ENCODE measurements at regions not wholly inside any gene's neighbourhood (a gene's known extent, or its start where the extent isn't known, plus 50 kb on each side); places are given as distances from the start of the nearest gene placed in this dataset.

GRCh38 chr12:124096869-124097434 is 123.9 kb downstream of the ZNF664 start:
- FAIRE-seq (no peak), DNase-seq (ENCODE audit: low read depth in 1 of 2, low spot score in 2 of 2) (no peak)
- Histone ChIP-seq H3K27ac (ENCODE audit: low read depth, low read length) (no peak overlapping the region), H4K5ac (ENCODE audit: insufficient read length, low read depth, low read length) (no peak overlapping the region), H2BK15ac (ENCODE audit: low read length) (peak overlapping the region; percentile 53; the same call in 1 of the 2 replicates), H3K79me2 (ENCODE audit: control insufficient read depth in 1 of 2, insufficient read depth in 2 of 2, low read length in 2 of 2) (no peaks in the 10 kb centered on the region), H2AK5ac (ENCODE audit: low read depth, low read length) (no peak overlapping the region), H2AFZ (ENCODE audit: low read length) (no peak overlapping the region), H2BK12ac (ENCODE audit: low read depth, low read length) (peak overlapping the region; percentile 80; the same call in 1 of the 2 replicates), H4K8ac (ENCODE audit: extremely low read depth, insufficient read depth, low read length) (no peak overlapping the region), H3K79me1 (ENCODE audit: low read depth, low read length) (no peaks in the 10 kb centered on the region), H3K23ac (ENCODE audit: insufficient read length) (no peak overlapping the region), H2BK5ac (ENCODE audit: low read depth, low read length) (no peak overlapping the region), H3K27me3 (replicated peaks in 1 of 4; ENCODE audit: control insufficient read depth in 3 of 4, extremely low read depth in 1 of 4, insufficient read depth in 3 of 4, low read length in 3 of 4) (no peaks in the 10 kb centered on the region; a peak in 1 of 7 replicates), H3K4me1 (replicated peaks in 1 of 4; ENCODE audit: control insufficient read depth in 3 of 4, insufficient read depth in 4 of 4, low read length in 3 of 4) (no peaks in the 10 kb centered on the region; a peak in 2 of 7 replicates), H4K91ac (replicated peaks; ENCODE audit: insufficient read length, low read length) (peak overlapping the region; percentile 15), H3K4me3 (ENCODE audit: extremely low read depth in 1 of 4, insufficient read depth in 2 of 4, low read depth in 3 of 4, low read length in 4 of 4) (no peak overlapping the region), H2BK20ac (ENCODE audit: low read length) (no peak overlapping the region), H3K18ac (ENCODE audit: extremely low read depth, low read length) (no peak overlapping the region), H3K56ac (replicated peaks; ENCODE audit: insufficient read length, low read depth, low read length) (no peak overlapping the region), H3K4ac (replicated peaks; ENCODE audit: insufficient read length, low read depth, low read length) (no peak overlapping the region), H2BK120ac (replicated peaks; ENCODE audit: low read depth, low read length) (no peak overlapping the region), H3K4me2 (ENCODE audit: insufficient read depth in 1 of 2, low read depth in 2 of 2, low read length in 2 of 2) (no peak overlapping the region), H3K36me3 (ENCODE audit: control insufficient read depth in 2 of 4, insufficient read depth in 4 of 4, low read length in 3 of 4) (no peaks in the 10 kb centered on the region; a peak in 1 of 8 replicates), H3K9ac (replicated peaks in 1 of 4; ENCODE audit: extremely low read depth in 1 of 4, low read depth in 3 of 4, low read length in 3 of 4) (no peak overlapping the region), H3K9me3 (ENCODE audit: insufficient read depth in 2 of 2, low read depth in 1 of 2, low read length in 1 of 2) (peaks cover 0 to 11% of the 10 kb centered on the region in 2 experiments; a peak in 3 of 4 replicates), H3K14ac (ENCODE audit: insufficient read length) (no peak overlapping the region), H4K20me1 (replicated peaks in 1 of 2; ENCODE audit: control insufficient read depth in 1 of 2, insufficient read depth in 2 of 2, low read length in 2 of 2) (peaks cover 0 to 6% of the 10 kb centered on the region in 2 experiments), H3K23me2 (ENCODE audit: low read depth, low read length) (peaks cover 13% of the 10 kb centered on the region; the same call in 1 of the 2 replicates)
- TF ChIP-seq CTCF (IDR thresholded peaks at IDR 0.05; ENCODE audit: control extremely low read depth in 1 of 3, insufficient read depth in 1 of 3, low read depth in 1 of 3, low read length in 3 of 3) = no peak
- no peak for TF ChIP-seq ZNF274 (IDR thresholded peaks at IDR 0.05; ENCODE audit: borderline replicate concordance, extremely low read depth, low read length)
- TF ChIP-seq MAX (IDR thresholded peaks at IDR 0.05) = no peak
- no peak for TF ChIP-seq CBX5 (IDR thresholded peaks at IDR 0.05; ENCODE audit: low read depth, low read length)
- ChIA-PET CTCF (ENCODE audit: partially characterized antibody) (no interaction called here), POLR2A (ENCODE audit: partially characterized antibody) (interaction anchor here (0.6 kb wide), 1 partner anchor 60 kb away, joined by 3 read pairs; no protein-coding TSS in a partner anchor)
- WGBS, 2 experiments (ENCODE audit: extremely low coverage in 1 of 2, insufficient coverage in 1 of 2, insufficient read length in 1 of 2, insufficient replicate concordance in 2 of 2, low coverage in 1 of 2, low lambda C conversion rate in 2 of 2, missing lambda C conversion rate in 1 of 2) = 93% methylated on average over 10 of the region's 10 CpGs; no CpG with 5 or more reads in 1 of the 2 experiments
